Activated CD8-positive, alpha-beta T cell treated with anti-CD3 and anti-CD28 coated beads, Interleukin-2, amount 10 ng/mL, durations not matched to agents 7 days and 5 days (primary cell): ENCODE measurements at regions not wholly inside any gene's neighbourhood (a gene's known extent, or its start where the extent isn't known, plus 50 kb on each side); places are given as distances from the start of the nearest gene placed in this dataset.

ENCODE experiments used
- ATAC-seq: fragments of 150-1000 bp; cut with Tn5 transposase; one replicate; pipeline ENCODE4 v1.10.0; 2021; ENCODE audit warnings: moderate library complexity
- CTCF ChIA-PET: fragments of 350-600 bp; sonication (Branson Sonifier 250); formaldehyde crosslinking; loops from one replicate; lab custom pipeline; 2021; ENCODE audit warnings: antibody characterized with exemption; lab: Charles Lee
- POLR2A ChIA-PET: fragments of 350-600 bp; sonication (Branson Sonifier 250); formaldehyde crosslinking; loops from one replicate; lab custom pipeline; 2021; ENCODE audit warnings: antibody characterized with exemption; lab: Charles Lee
- DNase-seq: peaks from one replicate; pipeline ENCODE4 v3.0.0-alpha.2; 2020
- H3K27ac Mint-ChIP-seq: one replicate; pipeline ENCODE4 v1.8.0; 2021; ENCODE audit warnings: mild to moderate bottlenecking, mixed read lengths
- H3K27me3 Mint-ChIP-seq: one replicate; pipeline ENCODE4 v1.8.0; 2021; ENCODE audit warnings: low read depth, mixed read lengths
- H3K36me3 Mint-ChIP-seq: one replicate; pipeline ENCODE4 v1.8.0; 2021; ENCODE audit warnings: low read depth, mixed read lengths
- H3K4me1 Mint-ChIP-seq: one replicate; pipeline ENCODE4 v1.8.0; 2021; ENCODE audit warnings: low read depth, mixed read lengths
- H3K4me3 Mint-ChIP-seq: one replicate; pipeline ENCODE4 v1.8.0; 2021; ENCODE audit warnings: mild to moderate bottlenecking, mixed read lengths
- H3K9me3 Mint-ChIP-seq: one replicate; pipeline ENCODE4 v1.8.0; 2022; ENCODE audit warnings: mixed read lengths; ENCODE audit not compliant: insufficient read depth

DNA sequence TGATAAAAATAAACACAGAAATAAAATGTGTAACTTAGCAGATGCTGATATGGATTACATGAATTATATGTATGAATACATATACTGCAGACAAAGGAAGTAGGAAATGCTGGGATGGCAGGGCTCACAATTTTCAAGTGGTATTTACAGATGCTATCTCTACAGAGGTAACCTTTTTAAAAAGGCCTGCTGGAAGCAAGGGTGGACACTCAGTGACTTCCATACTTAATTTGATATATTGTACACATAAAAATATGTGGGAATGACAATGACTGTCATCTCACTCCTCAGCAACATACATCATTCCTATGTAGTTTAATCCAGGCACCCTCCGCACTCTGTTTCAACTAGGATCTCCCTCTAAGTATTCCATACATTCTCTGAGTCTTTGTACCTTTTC lies 452.9 kb downstream of the DTHD1 start:
- Mint-ChIP-seq H3K9me3 (no peaks in the 10 kb centered on the region), H3K36me3 (no peaks in the 10 kb centered on the region), H3K27ac (no peak overlapping the region), H3K4me1 (no peaks in the 10 kb centered on the region), H3K4me3 (no peak overlapping the region), H3K27me3 (no peaks in the 10 kb centered on the region)
- no peak for DNase-seq
- ChIA-PET CTCF (no interaction called here), POLR2A (no interaction called here)
- ATAC-seq, result no peak

GRCh38 chr4:36737691-36738090 lies 456.3 kb downstream of the DTHD1 start:
- ATAC-seq, result no peak
- no peaks in the 10 kb centered on the region for H3K27me3 Mint-ChIP-seq

DNA sequence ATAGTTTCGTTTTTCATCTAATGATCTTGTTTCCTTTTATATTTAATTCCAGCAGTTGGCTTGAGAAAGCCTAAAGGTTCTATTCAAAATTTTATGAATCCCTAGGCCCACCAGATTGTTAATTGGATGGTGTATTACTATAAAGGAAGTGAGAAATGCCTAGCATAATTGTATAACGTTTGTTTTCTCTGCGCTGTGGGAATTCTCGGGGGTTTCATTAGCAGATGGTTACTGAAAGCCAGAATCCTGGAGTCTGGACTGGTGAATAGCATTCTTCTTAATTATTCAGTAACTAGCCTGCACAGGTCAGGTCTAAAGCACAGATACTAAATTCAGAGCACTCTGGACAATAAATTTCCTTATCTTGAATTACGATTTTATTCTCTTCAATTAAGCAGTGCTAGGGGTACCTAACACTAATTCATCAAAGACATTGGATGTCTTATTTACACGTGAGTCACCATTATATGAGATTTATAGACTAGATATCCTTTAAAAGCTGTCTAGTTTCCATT lies 459.4 kb downstream of the DTHD1 start:
- Mint-ChIP-seq H3K9me3 (no peaks in the 10 kb centered on the region), H3K27ac (no peak overlapping the region), H3K36me3 (no peaks in the 10 kb centered on the region), H3K27me3 (no peaks in the 10 kb centered on the region), H3K4me1 (no peaks in the 10 kb centered on the region), H3K4me3 (no peak overlapping the region)
- POLR2A ChIA-PET, result no interaction called here
- ATAC-seq, result no peak
- DNase-seq, result no peak
- CTCF ChIA-PET, result no interaction called here

More at GRCh38 chr4:36737691-36738090, 456.3 kb downstream of the DTHD1 start:
- Mint-ChIP-seq H3K4me1 (no peaks in the 10 kb centered on the region), H3K4me3 (no peak overlapping the region), H3K9me3 (no peaks in the 10 kb centered on the region), H3K36me3 (no peaks in the 10 kb centered on the region), H3K27ac (no peak overlapping the region)
- ChIA-PET POLR2A (no interaction called here), CTCF (no interaction called here)
- no peak for DNase-seq

DNA sequence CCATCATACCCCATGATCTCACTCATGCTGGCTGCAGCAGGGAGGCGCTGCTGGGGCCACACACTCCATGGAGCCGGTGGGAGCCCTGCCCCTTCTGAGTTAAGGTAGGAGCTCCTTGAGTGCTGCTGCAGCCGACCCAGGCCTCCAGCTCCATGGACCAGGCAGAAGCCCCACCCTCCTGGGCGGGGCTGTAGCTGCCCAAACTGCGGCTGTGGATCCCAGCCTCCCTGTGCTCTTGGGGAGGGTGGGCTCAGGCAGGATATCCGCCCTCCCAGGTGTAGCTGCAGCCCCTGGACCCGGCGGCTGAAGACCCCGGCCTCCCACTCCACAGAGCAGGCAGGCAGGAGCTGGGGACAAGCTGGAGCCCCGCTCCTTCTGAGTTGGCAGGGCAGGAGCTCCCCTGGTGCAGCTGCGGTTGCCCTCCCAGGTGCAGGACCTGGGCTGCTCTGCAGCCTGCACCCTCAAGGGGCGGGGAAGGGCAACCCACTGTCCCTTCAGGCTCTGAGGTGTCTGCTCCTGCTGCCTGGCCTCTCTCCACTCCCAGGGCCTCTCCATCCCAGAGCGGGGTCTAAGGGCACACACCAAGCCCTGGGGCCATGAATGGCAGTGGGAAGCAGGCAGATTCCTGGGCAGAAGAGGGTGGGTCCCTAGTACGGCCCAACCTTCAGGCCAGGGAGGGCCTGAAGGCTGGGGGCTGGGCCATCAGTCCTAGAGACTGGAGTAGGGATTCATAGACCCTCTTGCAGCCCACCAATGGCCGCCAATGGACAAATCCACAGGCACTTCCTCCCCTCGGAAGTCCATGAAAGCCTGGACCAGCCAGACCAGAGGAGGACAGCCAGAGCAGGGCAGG lies 466.1 kb downstream of the DTHD1 start:
- H3K4me1 Mint-ChIP-seq, result no peaks in the 10 kb centered on the region
- H3K36me3 Mint-ChIP-seq, result no peaks in the 10 kb centered on the region
- H3K27ac Mint-ChIP-seq, result no peak overlapping the region
- H3K4me3 Mint-ChIP-seq, result no peak overlapping the region
- DNase-seq, result no peak
- POLR2A ChIA-PET, result no interaction called here
- ATAC-seq, result no peak
- CTCF ChIA-PET, result no interaction called here
- H3K9me3 Mint-ChIP-seq, result no peaks in the 10 kb centered on the region
- H3K27me3 Mint-ChIP-seq, result no peaks in the 10 kb centered on the region

GRCh38 chr4:36753048-36753447 lies 471.6 kb downstream of the DTHD1 start:
- Mint-ChIP-seq H3K9me3 (no peaks in the 10 kb centered on the region), H3K4me1 (no peaks in the 10 kb centered on the region), H3K27me3 (no peaks in the 10 kb centered on the region), H3K27ac (no peak overlapping the region), H3K36me3 (no peaks in the 10 kb centered on the region), H3K4me3 (no peak overlapping the region)
- CTCF ChIA-PET, result no interaction called here
- no peak for DNase-seq
- POLR2A ChIA-PET, result no interaction called here
- no peak for ATAC-seq

GRCh38 chr4:36757580-36758311 lies 476.3 kb downstream of the DTHD1 start:
- ATAC-seq (no peak), DNase-seq (no peak)
- POLR2A ChIA-PET, result no interaction called here
- CTCF ChIA-PET, result no interaction called here
- no peak overlapping the region for H3K27ac Mint-ChIP-seq
- H3K9me3 Mint-ChIP-seq, result no peaks in the 10 kb centered on the region
- no peaks in the 10 kb centered on the region for H3K27me3 Mint-ChIP-seq
- no peaks in the 10 kb centered on the region for H3K36me3 Mint-ChIP-seq
- no peak overlapping the region for H3K4me3 Mint-ChIP-seq
- H3K4me1 Mint-ChIP-seq, result no peaks in the 10 kb centered on the region

- Mint-ChIP-seq H3K9me3 (no peaks in the 10 kb centered on the region), H3K27ac (no peak overlapping the region), H3K4me3 (no peak overlapping the region), H3K4me1 (no peaks in the 10 kb centered on the region), H3K36me3 (no peaks in the 10 kb centered on the region), H3K27me3 (no peaks in the 10 kb centered on the region)
- ChIA-PET POLR2A (no interaction called here), CTCF (no interaction called here)
- DNase-seq (no peak), ATAC-seq (no peak)
These were observed 477.1 kb downstream of the DTHD1 start for GRCh38 chr4:36758312-36759178.

- H3K27ac Mint-ChIP-seq, result no peak overlapping the region
- ChIA-PET POLR2A (no interaction called here), CTCF (no interaction called here)
- no peaks in the 10 kb centered on the region for H3K27me3 Mint-ChIP-seq
- H3K9me3 Mint-ChIP-seq, result no peaks in the 10 kb centered on the region
- H3K36me3 Mint-ChIP-seq, result no peaks in the 10 kb centered on the region
- H3K4me3 Mint-ChIP-seq, result no peak overlapping the region
- no peak for DNase-seq
- ATAC-seq, result no peak
- no peaks in the 10 kb centered on the region for H3K4me1 Mint-ChIP-seq
These were observed 480.2 kb downstream of the DTHD1 start for GRCh38 chr4:36761607-36762006.

GRCh38 chr4:36763814-36764213 lies 480.7 kb upstream of the NWD2 start:
- ATAC-seq (no peak), DNase-seq (no peak)
- Mint-ChIP-seq H3K9me3 (no peaks in the 10 kb centered on the region), H3K36me3 (no peaks in the 10 kb centered on the region), H3K27me3 (no peaks in the 10 kb centered on the region), H3K4me1 (no peaks in the 10 kb centered on the region), H3K4me3 (no peak overlapping the region), H3K27ac (no peak overlapping the region)
- CTCF ChIA-PET, result no interaction called here
- POLR2A ChIA-PET, result no interaction called here

GRCh38 chr4:36767596-36767995 lies 476.9 kb upstream of the NWD2 start:
- Mint-ChIP-seq H3K27ac (no peak overlapping the region), H3K9me3 (no peaks in the 10 kb centered on the region), H3K4me3 (no peak overlapping the region), H3K4me1 (no peaks in the 10 kb centered on the region), H3K36me3 (no peaks in the 10 kb centered on the region), H3K27me3 (no peaks in the 10 kb centered on the region)
- CTCF ChIA-PET, result no interaction called here
- POLR2A ChIA-PET, result no interaction called here
- no peak for ATAC-seq
- DNase-seq, result no peak

GRCh38 chr4:36771411-36772153 lies 473.0 kb upstream of the NWD2 start:
- no peaks in the 10 kb centered on the region for H3K27me3 Mint-ChIP-seq
- ChIA-PET CTCF (no interaction called here), POLR2A (no interaction called here)
- DNase-seq (no peak), ATAC-seq (no peak)
- no peaks in the 10 kb centered on the region for H3K36me3 Mint-ChIP-seq
- H3K4me3 Mint-ChIP-seq, result no peak overlapping the region
- H3K27ac Mint-ChIP-seq, result no peak overlapping the region
- H3K9me3 Mint-ChIP-seq, result no peaks in the 10 kb centered on the region
- no peaks in the 10 kb centered on the region for H3K4me1 Mint-ChIP-seq
